GOT3 (cell line): ENCODE measurements at regions not wholly inside any gene's neighbourhood (a gene's known extent, or its start where the extent isn't known, plus 50 kb on each side); places are given as distances from the start of the nearest gene placed in this dataset.

Experiments used
- DNase-seq: peaks from one replicate; lab custom pipeline; 2025; ENCODE audit warnings: mixed read lengths; lab: John Stamatoyannopoulos, UW

DNA sequence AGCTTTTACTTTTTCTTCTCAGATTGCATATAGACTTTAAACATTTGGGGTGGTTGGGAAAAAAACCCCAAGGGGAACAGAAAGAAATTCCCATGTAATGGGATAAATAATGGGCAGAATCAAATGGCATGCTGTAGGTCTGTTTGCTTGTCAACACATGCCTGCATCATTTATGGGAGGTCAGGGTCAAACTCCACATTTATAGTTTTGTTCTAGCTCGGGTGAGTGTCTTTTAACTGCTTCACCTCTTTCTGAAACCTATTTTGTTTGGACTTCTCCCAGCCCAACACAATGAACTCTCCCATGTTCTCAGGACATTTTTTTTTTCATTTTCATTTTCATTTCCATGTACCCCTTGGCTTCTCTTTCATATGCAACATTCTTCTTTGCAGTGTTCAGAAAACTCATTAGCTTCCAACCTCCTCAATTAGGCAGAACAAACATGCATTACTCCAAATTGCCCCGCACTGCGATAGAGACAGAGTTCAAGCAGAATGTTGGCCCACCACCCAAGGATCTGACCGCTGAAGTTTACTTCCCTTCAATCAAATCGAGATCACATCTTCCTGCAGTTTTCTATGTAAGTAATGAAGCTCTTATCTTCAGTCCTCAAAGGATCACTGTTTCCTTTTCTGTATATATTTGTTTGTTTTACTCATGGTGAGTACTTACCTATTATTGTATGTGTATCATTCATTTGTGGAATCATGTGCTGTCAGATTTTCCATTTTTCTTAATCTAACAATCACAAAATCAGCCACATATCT, 354.6 kb downstream of the ZSWIM6 start:
- DNase-seq: no peak

DNA sequence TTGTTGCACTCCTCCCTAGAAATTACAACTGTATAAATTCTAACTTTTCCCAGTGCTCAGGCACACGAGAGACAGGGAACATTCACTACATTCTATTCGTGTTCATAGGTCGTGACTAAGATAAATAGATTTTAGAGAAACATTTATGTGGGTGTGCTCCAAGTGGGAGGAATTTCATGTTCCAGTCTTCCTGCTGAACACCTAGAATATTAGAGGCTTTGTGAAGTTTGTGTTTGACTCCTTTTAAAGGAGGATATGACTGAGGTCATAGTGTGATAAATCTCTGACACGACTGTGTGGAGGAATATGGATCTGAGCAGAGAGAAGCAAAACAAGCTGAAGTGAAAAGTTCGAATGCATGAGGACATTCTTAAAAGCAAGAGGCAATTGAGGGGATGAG, 355.3 kb downstream of the ZSWIM6 start:
- no peak for DNase-seq

DNA sequence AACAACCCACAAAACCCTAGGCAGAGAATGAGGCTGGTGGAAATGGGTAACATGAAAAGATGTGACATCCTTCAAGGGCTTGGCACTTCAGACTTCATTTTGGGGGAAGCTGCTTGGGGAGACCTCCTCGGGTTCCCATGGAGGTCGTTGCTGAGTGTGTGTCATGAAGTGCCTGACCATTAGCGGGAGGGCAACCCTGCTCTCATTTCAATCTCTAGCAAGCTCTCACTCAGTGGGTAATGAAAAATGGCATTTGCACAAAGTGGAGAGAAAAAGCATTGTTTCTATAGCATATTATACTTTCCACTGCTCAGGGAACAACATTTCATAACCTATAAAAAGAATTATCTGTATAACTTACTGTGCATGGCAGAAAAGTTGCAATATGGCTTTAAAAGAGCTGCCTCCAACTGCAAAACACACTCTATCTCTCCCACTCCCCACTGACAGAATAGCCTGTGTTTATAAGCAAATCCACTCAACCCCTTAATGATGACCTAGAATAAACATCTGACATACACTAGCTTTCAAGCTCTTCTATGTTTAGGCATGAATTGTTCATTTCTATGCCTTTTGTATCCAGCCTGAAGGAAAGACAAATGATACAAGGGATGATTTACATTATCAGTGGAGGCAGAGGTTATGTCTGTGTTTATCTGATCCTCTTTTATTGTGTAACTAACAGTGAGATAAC, 357.2 kb downstream of the ZSWIM6 start:
- DNase-seq: no peak

DNA sequence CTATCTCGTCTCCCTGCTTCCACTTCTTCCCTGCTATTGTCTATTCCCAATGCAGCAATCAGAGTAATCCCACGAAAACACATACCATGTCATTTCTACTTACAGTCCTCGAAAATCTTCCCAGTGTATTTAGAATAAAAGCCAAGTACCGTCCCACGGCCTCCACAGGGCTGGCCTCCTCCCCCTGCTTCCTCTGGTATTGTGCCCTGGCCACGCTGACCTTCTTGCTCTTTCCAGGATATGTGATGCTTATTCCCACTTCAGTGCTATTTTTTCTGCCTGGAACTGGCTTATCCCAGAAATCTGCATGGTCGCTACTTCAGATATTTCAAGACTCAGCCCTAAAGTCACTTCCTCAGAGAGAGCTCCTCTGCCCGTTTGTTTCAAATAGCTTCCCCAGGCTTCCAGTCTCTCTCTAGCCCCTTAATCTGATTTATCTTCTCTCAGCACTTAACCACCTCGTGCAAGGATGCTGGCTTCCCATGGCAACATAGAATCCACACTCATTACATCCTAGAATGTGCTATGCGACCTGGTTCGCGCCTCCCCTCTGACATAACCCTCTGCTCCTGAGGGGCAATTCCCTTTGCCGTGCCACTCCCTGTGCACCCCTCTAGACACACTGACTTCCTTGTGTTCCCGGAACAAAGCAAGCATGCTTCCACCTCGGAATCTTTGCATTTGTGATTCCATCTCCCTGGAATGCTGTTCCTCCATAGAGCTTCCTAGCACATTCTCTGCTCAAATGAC, 365.9 kb downstream of the ZSWIM6 start:
- DNase-seq: no peak

DNA sequence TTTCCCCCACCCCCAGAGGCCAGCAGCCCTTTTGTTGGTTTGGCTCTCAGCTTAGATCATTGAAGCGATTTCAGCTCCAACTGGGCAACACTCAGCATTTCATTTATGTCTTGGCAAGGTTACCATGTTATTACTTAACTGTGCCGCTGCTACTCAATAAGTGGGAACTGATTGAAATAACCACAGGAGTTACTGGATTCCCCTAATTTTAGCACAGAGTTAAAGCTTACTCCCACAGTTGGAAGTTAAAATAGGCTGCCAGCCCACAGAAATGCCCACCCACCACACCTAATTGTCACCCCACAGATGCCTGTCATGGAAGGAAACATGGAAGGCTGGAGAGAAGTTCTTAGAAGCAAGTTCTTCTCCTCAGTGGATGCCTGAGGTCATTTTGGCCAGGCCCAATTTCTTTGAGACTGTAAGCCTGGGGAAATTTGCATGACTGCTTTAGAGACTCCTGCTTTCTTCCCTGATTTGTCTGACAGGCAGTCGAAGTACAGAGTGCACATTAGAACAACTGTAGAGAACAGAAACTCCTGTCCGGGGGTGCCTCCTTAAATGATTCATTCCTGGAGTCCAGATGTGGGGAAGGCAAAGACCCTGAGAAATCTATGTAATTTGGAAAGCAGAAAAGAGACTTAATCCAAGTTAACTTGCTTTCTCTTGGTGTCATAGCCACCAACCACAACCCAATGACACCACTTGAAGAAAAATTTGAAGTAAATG, 370.0 kb downstream of the ZSWIM6 start:
- no peak for DNase-seq

DNA sequence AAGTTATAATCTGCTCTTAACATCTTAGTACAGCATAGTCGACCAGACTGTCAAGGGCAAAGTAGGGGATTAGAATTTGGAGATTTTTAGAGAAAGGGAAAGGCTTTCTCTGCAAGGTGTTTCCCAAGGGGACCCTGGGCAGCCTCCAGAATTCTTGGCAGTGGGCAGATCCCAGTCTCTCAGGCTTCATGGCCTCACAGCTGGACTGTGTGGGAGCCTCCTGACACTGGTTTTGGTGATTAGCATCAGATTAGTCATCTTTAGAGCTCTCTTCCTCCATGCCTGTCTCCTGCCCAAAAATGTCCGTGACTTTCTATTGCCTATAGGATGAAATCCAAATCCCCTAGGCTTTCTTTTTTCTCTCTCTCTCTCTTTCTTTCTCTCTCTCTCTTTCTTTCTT, 370.7 kb downstream of the ZSWIM6 start:
- DNase-seq: no peak

DNA sequence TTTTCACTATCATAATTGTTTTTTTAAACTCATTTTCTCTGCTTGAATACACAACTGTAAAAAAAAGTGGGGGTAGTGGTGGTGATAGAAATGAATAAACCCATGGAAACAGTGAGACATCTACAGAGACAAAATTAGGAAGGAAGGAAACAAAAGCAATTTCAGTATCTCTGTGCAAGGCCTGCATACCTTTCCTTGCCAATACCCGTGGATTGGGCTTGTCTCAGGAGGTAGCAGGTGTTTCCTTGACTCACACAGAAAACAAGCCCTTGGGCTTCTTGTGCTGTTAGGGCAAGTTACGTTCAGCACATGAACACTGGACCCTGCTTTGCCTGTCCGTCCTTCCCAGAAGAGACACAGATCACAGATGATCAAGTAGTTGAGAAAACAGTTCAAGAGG, 372.2 kb downstream of the ZSWIM6 start:
- DNase-seq: no peak

DNA sequence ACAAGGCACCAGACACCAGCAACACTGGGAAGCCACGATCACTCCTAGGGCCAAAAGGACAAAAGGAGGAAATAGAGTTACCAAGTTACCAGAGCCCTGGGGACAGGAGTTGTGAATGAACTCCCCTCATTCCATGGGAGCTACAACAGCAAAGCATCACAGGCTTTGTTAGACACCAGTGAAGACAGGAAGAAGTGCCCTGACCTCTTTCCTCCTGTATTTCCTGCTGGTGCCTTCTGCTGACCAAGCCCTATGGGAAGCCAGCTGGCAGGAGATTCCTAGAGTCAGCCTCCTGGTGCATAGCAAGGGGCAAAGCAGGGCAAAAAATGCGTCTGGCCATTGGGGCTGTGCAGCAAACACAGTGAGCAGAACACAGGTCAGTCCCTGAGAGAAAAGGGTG, 374.7 kb downstream of the ZSWIM6 start:
- no peak for DNase-seq

DNA sequence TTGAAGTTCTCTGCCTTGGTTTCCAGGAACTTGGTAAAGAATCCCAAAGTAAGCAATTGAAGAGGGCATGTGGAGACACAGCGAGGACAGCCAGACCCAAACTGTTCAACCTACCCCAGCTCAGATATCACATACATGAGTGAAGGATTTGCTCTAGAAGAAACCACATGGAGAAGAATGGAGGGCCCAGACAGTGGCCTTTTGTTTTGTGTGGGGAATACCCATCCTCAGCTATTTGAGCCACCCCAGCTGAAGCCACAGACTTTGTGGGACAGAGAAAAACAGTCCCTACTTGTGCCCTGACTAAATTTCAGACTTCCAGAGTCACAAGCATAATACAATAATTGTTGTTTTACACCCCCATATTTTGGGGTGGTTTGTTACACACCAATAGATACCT, 387.1 kb downstream of the ZSWIM6 start:
- DNase-seq: no peak

DNA sequence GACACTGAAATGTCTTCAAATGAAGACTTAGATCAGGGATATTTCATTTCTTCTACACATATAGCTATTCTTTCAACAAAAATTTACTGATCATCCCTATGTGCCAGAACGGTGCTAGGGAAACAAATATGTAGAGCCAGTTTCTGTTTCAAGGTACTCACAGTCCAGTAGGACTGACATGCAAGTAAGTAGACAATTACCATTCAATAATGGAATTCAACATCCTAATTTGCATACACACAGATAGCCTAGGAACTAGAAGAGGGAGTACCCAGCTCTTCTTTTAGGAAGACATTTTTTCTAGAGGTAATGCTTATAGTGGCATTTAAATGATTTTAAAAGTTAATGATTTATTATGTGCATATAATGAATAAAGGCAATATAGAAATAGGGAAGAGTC, 388.8 kb downstream of the ZSWIM6 start:
- DNase-seq: no peak

DNA sequence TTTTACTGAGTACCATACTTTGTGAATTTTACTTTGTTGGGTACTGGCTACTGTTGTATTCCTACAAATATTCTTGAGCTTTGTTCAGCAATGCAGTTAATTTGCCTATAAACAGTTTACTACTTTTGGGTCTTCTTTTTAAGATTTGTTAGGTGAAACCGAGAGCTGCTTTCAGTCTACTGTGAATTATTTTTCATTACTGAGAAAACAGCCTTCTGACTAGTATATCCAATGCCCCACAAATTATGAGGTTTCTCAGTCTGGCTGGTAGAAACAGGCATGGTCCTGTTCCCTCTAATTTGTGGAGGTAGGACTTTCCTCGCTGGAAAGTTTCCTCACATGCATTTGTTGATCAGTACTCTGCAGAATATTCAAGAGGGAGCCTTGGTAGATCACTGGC, 392.0 kb downstream of the ZSWIM6 start:
- DNase-seq: no peak

DNA sequence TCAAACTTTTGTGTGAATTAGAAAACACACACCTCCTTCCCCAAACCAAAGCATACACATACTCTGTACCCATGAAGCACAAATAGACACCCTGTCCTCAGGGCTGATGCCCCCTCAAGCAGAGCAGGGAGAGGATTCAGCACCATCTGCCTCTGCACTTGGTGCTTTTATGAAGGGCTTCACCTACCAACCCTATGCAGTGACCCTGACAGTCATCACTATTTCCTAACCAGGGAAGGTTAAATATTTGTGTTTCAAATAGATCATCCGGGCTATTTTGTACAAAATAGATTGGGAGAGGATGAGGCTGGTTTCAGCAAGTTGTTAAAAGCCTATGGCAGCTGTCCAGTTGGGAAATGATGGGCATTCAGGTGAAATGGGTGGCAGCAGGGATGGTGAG, 396.2 kb downstream of the ZSWIM6 start:
- DNase-seq: no peak

DNA sequence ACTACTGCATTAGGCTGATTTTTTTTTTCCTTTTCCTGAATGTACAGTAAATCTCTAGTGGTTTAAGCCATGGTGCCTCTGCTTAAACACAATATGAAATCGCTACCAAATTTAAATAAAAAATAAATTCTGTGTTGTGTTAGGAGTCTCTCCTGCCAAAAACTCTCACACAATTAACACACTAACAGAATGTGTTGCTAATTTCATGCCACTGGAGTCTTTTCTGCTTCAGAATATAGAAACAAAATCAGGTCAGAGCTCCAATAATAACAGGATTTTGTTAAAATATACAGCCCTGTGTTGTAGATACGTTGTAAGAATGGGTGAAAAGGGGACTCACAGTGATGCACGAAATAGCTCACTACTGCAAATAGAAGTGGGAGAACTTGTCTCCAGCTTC, 398.8 kb downstream of the ZSWIM6 start:
- DNase-seq: no peak

DNA sequence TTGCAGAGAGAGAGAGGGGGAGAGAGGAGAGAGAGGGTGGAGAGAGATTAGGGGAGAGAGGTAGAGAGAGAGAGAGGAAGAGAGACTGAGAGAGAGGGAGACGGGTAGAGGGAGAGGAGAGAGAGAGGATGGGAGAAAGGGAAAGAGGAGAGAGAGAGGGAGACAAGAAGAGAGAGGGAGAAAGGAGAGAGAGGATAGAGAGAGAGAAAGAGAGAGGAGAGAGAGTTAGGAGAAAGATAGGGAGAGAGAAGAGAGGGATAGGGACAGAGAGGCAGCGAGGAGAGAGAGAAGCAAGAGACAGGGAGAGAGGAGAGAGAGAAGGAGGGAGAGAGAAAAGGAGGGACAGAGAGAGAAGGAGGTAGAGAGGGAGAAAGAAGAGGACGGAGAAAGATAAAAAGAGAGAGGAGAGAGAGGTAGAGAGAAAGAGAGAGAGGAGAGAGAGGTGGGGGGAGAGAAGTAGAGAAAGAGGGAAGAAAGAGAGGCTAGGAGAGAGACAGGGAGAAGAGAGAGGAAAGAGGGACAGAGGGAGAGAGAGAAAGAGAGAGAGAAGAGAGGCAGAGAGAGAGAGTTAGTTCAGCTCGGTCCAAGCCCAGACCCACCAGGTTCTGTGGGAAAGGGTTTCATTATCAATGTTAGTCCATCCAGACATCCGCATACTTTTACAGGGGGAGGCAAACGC, 399.3 kb downstream of the ZSWIM6 start:
- DNase-seq: no peak

DNA sequence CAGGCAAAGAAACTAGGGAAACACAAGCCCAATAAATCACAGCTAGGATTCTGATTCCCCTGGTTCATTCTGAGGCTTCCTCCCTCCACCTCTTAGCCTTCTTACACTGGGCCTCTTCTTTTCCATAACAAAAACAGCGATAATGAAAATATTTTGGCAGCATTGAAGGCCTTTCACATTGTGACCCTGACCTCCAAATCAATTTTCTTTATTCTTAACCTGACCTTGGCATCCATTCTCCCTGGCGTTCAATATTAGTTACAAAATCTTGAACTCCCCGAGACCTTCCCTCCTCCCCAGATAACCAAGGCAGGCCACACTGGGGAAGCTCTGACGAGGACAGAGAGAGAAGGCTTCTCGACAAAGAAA, 399.9 kb downstream of the ZSWIM6 start:
- no peak for DNase-seq

DNA sequence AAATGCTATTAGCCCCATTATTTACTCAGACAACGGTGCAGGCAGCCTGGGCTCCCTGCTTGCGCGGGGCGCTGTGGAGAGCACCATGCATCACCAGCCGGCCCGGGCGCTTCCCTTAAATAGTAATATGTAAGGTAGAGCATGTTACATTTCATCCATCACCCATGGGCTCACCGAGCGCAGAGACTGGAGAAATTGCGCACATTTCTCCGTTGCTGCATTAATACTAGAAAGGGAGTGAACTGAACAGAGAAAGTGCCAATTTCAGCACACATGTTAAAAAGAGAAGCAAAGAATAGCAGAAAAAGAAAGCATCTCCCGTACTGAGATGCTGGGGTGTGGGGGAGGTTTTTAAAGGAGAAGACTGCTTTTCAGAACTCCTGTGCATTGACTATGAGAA, 400.3 kb downstream of the ZSWIM6 start:
- no peak for DNase-seq

DNA sequence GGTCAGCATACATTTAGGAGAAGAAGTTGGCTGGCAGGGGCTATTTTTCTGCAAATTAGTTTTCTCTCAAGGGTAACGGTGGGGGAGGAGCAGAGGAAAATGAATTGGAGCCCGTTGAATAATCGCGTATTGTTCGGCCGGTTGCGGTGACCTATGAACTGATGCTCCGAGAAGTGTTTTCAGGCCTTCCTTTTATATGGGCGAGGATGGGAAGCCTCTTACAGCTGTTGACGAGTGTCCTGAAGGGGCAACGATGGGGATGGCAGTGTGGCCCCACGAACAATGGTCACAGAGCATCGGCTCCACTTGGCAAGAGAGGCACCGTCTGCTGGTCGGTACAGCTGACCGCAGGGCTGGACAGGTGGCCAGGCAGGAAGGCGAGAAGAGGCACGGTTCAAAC, 400.7 kb downstream of the ZSWIM6 start:
- DNase-seq: no peak

DNA sequence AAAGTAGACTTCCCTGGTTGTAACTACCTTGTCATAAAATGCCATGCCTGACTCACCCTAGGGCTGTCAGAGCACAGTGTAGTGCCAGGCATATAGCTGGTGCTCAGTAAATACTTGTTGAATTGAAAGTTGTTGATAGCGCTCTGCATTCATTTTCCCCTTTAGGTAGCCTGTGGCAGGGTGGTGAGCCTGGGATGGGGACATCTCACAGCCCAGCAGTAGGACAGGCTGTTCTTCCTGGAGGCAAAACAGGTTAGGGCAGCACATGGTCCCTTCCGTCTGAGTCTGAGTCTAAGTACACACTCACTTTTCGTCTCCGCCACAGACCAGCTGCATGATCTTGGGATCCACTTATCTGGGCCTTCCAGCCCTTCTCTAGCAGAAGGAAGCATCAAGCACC, 401.9 kb downstream of the ZSWIM6 start:
- no peak for DNase-seq

DNA sequence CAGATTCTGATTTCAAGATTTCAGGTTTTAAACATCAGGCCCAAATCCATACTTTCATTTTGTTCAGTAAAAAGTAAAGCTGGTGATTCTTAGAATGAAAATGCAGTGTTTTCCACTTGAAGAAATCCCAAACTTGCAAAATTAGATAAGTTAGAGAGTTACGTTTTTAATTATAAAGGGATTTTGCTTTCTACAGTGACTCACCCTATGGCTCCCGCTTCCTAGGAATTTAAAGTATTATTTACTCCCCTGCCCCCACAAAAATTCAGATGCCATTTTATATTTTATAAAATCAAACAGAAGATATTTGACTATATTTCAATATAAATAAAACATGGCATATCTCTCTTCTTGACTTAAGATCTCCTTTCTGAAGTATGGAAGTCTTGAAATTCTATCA, 402.9 kb downstream of the ZSWIM6 start:
- no peak for DNase-seq

DNA sequence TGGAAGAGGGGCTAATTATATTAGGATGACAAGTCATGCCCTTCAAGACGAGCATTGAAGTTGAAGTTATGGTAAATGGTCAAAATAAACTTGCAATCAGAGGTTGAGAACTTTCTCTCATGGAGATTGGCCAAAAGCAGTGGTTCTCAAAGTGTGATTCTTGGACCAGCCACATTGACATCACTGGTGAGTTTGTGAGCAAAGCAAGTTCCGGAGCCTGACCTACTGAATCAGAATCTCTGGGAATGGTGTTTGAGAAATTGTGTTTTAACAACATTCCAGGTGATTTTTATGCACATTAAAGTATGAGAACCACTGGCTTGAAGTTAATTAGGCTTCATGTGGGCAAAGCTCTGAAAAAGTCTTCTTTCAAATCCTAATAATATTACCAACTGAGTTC, 403.5 kb downstream of the ZSWIM6 start:
- no peak for DNase-seq

DNA sequence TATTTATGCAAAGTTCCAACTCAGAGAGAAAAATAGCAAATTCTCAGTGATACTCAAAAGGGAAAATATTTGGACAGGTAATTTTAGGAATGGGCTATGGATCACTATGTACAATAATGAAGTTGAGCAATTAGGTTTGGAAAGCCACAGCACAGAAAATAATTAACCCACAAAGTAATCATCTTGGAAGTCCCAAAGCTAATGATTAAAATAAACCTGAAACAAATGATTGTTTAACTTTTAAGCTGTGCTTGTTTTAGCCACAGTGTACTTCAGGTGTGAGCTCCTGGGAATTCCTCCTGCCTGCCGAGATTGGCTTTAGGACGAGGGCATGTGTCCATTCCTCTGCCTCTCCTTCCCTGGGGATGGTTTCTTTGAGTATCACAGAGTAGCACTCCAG, 403.9 kb downstream of the ZSWIM6 start:
- no peak for DNase-seq
